GM19240 (cell line): ENCODE measurements at regions not wholly inside any gene's neighbourhood (a gene's known extent, or its start where the extent isn't known, plus 50 kb on each side); places are given as distances from the start of the nearest gene placed in this dataset.
"Not testable (repeated sequence)": the region's sequence is repeated elsewhere in the genome, so short reads cannot be mapped to it uniquely, and the experiment has no call there.

ENCODE experiments used
- DNase-seq: peaks from one replicate; pipeline ENCODE4 v3.0.0; 2011; ENCODE audit warnings: low spot score; ENCODE audit not compliant: insufficient read length

DNA sequence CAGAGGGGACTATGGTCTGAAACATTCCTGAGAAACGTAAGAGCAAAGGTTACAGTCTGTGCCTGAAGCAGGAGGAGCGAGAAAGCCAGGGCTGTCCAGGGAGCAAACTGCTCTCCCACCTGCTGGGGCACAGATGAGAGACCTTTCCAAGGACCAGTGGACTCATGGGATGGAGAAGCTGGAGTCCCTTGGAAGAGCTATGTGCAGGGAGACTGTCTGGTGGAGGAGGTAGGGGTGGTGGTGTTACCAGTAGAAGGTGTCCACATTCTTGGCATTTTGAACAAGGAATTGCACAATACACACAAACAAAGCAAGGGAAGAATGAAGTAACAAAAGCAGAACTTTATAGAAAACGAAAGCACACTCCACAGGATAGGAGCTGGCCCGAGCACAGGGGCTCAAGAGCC lies 97.9 kb upstream of the CYRIA start:
- no peak for DNase-seq

DNA sequence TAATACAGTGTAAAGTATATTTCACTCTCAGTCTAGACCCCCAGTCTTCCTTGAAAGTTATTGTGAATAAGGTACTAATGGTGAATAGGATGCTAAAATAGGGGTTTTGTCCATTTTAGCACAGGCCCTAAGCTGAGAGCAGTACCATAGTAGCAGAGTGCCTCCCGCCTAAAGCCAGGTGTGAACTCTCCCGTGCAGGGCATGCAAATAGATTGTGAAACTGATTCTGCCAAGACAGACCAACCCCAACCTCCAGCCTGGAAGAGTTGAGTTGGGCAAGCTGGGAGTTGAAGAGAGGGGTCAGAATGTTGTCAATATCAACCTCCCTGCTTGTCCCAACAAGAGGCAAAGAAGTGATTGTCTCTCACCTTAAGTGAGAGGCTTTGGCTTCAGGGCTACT lies 97.4 kb upstream of the CYRIA start:
- no peak for DNase-seq

- DNase-seq: no peak
Observed at GRCh38 chr2:16760426-16760825, 94.8 kb upstream of the CYRIA start.

DNA sequence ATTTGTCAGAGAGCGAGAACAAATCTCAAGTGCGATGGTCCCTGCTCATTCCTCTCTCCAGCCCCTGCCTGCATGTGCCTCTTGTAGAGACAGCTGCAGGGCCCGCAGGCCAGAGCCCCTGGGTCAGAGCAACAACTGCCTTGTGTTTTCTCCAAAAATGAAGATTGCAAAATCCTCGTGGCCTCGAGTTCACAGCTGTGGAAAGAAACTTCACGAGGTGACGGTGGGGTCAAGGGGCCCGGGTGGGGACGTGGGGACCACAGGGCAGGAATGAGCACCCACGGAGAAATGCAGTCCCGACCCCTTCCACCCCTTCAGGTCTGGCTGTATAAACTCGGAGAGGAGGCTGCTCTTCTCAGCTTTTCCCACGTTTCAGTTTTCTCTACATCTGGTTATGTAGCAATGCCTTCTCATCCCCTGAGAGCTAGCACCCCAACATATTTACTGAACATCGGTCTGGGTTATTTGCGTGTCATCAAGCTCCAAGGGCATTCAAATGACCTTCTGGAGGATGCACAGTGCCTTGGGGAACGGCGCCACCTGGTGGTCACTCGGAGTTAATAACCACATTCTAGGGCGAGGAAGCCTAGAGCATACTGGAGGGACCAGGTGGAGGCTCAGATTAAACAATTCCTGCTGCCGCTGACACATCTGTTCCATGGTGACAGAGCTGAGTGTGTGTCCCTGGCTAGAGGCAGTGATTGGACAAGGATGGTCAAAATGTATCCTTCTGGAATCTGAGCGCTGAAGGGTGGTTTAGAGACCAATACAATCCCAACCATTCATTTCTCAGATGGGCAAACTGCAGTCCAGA lies 91.4 kb upstream of the CYRIA start:
- DNase-seq: peak; percentile 59

- no peak for DNase-seq
Observed at GRCh38 chr2:16755442-16755841, 89.8 kb upstream of the CYRIA start.

- DNase-seq: not testable (repeated sequence)
Observed at GRCh38 chr2:16753025-16753424, 87.4 kb upstream of the CYRIA start.

GRCh38 chr2:16750925-16751214 lies 85.2 kb upstream of the CYRIA start:
- not testable (repeated sequence) for DNase-seq

- no peak for DNase-seq
Observed at GRCh38 chr2:16750175-16750924, 84.7 kb upstream of the CYRIA start.

- not testable (repeated sequence) for DNase-seq
Observed at GRCh38 chr2:16748511-16749266, 83.1 kb upstream of the CYRIA start.

DNA sequence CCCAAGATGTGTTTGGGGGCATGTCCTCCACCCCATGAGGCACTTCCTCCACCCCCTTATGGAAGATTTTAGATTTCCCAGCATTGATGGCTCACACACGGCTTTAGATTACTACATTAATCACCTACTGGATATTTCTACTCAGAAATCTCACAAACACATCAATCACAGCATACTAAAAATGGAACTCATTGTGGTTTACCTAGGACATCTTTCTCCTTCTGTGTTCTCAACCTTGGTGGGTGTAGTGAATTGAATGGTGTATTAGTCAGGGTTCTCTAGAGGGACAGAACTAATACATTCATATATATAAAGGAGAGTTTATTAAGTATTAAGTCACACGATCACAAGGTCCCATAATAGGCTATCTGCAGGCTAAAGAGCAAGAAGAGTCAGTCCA lies 82.1 kb upstream of the CYRIA start:
- no peak for DNase-seq

DNA sequence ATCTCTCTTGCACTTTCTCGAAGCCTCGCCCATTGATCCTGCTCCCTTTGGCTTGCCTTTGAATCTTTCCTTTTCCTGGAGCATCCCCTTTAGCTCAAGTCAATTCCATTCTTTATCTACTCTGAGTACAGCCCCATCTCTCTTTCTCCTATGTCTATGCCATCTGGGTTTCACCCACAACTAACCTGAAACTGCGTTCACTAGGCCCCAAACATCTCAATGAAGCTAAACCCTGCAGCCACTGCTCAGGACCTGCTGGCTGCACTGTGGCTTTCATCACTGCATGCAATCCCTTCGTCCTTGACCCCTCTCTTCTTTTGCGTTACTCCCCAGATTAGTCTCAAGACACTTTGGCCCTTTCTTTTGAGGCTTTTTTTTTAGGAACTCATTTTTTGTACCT lies 81.6 kb upstream of the CYRIA start:
- DNase-seq: no peak

GRCh38 chr2:16746833-16747232 lies 81.2 kb upstream of the CYRIA start:
- no peak for DNase-seq

GRCh38 chr2:16746329-16746728 lies 80.7 kb upstream of the CYRIA start:
- DNase-seq: no peak

DNA sequence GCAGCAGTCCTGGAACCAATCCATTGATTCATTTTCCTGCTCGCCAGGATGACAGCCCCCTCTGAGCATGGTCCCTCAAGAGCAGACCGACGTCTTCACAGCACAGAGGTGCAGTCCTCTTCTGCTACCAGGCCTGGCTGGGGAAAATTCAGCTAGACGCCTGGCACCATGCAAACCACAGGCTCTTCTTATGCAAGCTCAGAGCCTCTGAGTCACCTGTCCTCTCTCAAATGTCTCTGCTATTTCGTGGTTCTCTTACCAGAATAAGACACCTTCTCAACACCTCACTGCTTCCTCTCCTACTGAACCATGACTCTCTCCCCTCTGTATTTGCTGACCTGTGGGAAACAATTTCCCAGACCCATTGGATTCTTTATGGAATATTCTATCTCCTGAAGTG lies 79.8 kb upstream of the CYRIA start:
- no peak for DNase-seq

- DNase-seq: no peak
Observed at GRCh38 chr2:16744521-16744920, 78.9 kb upstream of the CYRIA start.

DNA sequence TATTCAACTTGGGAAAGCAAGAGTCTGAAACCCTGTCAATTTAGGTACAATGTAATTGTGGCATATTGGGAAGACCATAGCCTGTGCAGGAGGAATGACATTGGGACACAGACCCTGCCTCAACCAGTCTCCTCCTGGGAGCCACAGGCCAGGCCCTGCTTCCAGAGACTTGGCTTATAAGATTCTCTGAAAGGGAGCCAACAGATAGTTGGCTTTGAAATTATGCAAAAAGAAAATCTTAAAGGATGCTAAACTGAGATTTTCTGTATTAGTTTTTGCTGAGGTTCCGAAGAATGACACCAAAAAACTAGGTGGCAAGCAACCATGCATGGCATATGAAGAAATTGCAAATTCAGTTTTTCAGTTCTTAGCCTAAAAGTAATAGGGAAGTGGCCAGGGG lies 76.4 kb upstream of the CYRIA start:
- no peak for DNase-seq

DNA sequence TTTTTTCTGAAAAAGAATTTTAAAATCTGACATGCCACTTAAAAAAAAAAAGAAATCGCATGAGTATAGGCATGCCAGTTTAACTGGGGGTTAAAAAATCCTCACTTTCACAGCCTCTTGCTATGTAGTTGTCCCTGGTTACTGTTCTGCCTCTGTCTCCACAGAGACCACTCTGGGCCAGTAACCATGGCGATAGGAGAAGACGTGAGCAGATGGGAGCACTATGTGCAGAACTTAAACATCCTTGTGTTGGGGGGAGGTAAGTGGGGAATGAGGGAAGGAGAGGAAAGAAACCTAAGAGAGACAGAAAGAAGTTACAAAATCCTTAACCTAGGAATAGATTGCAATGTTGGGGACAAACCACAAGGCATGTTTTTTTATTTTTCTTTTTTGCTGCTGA lies 75.9 kb upstream of the CYRIA start:
- DNase-seq: no peak

DNA sequence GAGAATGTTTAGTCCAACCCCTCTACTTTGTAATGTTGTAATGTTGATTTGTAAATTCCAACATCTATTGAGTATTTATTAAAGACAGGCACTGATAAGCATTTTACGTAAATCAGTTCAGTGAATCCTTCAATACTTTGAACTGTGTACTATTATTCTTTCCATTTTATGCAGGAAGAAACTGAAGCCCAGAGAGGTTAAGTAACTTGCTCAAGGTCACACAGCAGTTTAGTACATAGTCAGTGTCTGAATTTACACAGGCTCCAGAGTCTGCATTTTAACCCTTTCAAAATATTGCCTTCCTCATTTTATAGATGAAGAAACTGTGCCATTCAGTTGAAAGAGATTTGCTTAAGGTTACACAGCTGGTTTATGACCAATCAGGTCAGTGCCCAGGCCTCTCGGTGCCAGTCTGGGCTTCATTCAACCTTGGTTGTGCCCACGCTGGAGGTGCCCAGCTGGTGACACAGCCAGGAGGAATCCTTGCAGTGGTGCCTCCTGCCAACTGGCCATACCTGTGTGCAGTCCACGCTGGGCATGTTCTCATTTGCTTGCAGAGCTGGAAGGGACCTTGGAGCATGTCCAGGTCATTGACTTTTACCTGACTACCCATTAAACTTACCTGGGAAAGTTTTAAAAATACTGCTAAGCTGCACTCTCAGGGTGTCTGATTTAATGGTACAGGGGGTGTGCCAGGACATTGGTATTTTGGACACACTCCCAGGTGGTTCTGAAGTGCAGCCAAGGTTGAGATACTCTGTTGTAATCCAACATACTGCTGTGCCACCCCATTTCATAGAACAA lies 74.3 kb upstream of the CYRIA start:
- no peak for DNase-seq

- DNase-seq: no peak
Observed at GRCh38 chr2:16738361-16739225, 73.0 kb upstream of the CYRIA start.

- no peak for DNase-seq
Observed at GRCh38 chr2:16737812-16738211, 72.2 kb upstream of the CYRIA start.

DNA sequence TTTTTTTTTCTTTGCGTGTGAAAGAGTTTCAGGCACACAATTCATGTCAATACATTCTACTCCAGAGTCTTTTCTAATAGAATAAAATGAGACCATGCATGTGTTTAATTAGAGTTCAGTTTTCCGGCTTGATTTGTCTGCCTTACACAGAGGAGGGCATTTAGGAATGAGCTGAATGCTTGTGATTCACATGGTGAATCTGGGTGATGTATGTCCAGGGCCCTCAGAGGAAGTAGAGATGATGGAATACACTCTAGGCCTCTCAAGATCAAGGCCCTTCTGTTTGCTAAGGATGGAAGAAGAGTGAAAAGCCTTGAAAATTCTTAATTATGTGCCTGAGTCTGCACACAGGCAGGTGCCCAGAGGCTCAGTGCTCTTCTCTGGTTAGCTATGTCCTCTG lies 71.0 kb upstream of the CYRIA start:
- no peak for DNase-seq
